B cell (primary cell): ENCODE measurements at regions not wholly inside any gene's neighbourhood (a gene's known extent, or its start where the extent isn't known, plus 50 kb on each side); places are given as distances from the start of the nearest gene placed in this dataset.

Source experiments
- ATAC-seq: fragments of 200-7000 bp; cut with Tn5 transposase; one replicate; pipeline ENCODE4 v1.10.0; 2021; ENCODE audit warnings: low read depth, mild to moderate bottlenecking, moderate number of reproducible peaks, moderate library complexity
- CTCF ChIA-PET: fragments of 350-600 bp; sonication (Branson Sonifier 250); formaldehyde crosslinking; loops from one replicate; lab custom pipeline; 2021; ENCODE audit warnings: antibody characterized with exemption, inconsistent platforms; lab: Charles Lee
- POLR2A ChIA-PET: fragments of 350-600 bp; sonication (Branson Sonifier 250); formaldehyde crosslinking; loops from one replicate; lab custom pipeline; 2021; ENCODE audit warnings: antibody characterized with exemption; lab: Charles Lee
- DNase-seq: peaks from one replicate; pipeline ENCODE4 v3.0.0; 2013
- H2AFZ ChIP-seq: 2 replicates; pipeline ENCODE4 v1.6.1; 2012; ENCODE audit warnings: mild to moderate bottlenecking, low read depth, low read length; ENCODE audit not compliant: insufficient read depth, poor library complexity, severe bottlenecking
- H3K27ac ChIP-seq, 2 donors: 1 replicate in 1 of 2; 2 replicates in 1 of 2; pipeline ENCODE4 v1.5.1; 2012 to 2013; ENCODE audit warnings: low read length in 2 of 2, mild to moderate bottlenecking in 2 of 2, moderate library complexity in 1 of 2
- H3K27me3 ChIP-seq, 4 experiments: fragments of 200-600 bp in 1 of 4; sonication (generic) in 1 of 4; replicated peaks in 1 of 4; 1 replicate in 2 of 4; 2 replicates in 2 of 4; pipeline versions ENCODE4 v1.6.1 to v1.7.0; 2013 to 2016; ENCODE audit warnings: low read length in 3 of 4, mild to moderate bottlenecking in 2 of 4, mixed read lengths in 1 of 4, moderate library complexity in 1 of 4; ENCODE audit not compliant: insufficient read depth in 4 of 4, control insufficient read depth in 3 of 4; ENCODE audit errors: control extremely low read depth in 1 of 4
- H3K36me3 ChIP-seq, 2 experiments: replicated peaks in 1 of 2; 1 replicate in 1 of 2; 2 replicates in 1 of 2; pipeline versions ENCODE4 v1.6.1 to v1.7.1; 2013; ENCODE audit warnings: low read length in 1 of 2; ENCODE audit not compliant: insufficient read depth in 2 of 2, control insufficient read depth in 1 of 2; ENCODE audit errors: control extremely low read depth in 1 of 2, extremely low read depth in 1 of 2
- H3K4me1 ChIP-seq, 2 donors: fragments of 200-600 bp in 1 of 2; sonication (generic) in 1 of 2; 1 replicate in 1 of 2; 2 replicates in 1 of 2; pipeline versions ENCODE4 v1.5.1 to v1.6.1; 2013 to 2017; ENCODE audit warnings: low read length in 2 of 2; ENCODE audit not compliant: control insufficient read depth in 2 of 2, insufficient read depth in 2 of 2
- H3K4me2 ChIP-seq: replicated peaks from 2 replicates; pipeline ENCODE3; 2012; ENCODE audit warnings: mild to moderate bottlenecking, low read depth, low read length; ENCODE audit not compliant: poor library complexity, severe bottlenecking
- H3K4me3 ChIP-seq, 5 experiments: fragments of 200-600 bp in 1 of 5; sonication (generic) in 1 of 5; 1 replicate in 3 of 5; 2 replicates in 2 of 5; pipeline versions ENCODE4 v1.5.1 to v1.7.0; 2011 to 2016; ENCODE audit warnings: low read length in 4 of 5, mild to moderate bottlenecking in 4 of 5, low read depth in 2 of 5, control low read depth in 1 of 5, moderate library complexity in 1 of 5; ENCODE audit not compliant: insufficient read depth in 1 of 5; ENCODE audit errors: control extremely low read depth in 1 of 5, extremely low read depth in 1 of 5
- H3K79me2 ChIP-seq: fragments of 200-600 bp; sonication (generic); one replicate; pipeline ENCODE4 v1.6.0; 2016; ENCODE audit warnings: low read length; ENCODE audit not compliant: control insufficient read depth, insufficient read depth
- H3K9ac ChIP-seq: fragments of 200-600 bp; sonication (generic); 2 replicates; pipeline ENCODE4 v1.6.1; 2017; ENCODE audit warnings: mild to moderate bottlenecking, low read length, moderate library complexity
- H3K9me3 ChIP-seq, 3 donors: one replicate each; pipeline versions ENCODE4 v1.6.1 to v1.7.1; 2013; ENCODE audit warnings: low read length in 2 of 3; ENCODE audit not compliant: control insufficient read depth in 2 of 3, insufficient read depth in 1 of 3; ENCODE audit errors: control extremely low read depth in 1 of 3
- H4K20me1 ChIP-seq: 2 replicates; pipeline ENCODE4 v1.6.0; 2012; ENCODE audit warnings: mild to moderate bottlenecking, low read length; ENCODE audit not compliant: insufficient read depth, control insufficient read depth, poor library complexity, severe bottlenecking
- H3K27ac Mint-ChIP-seq: one replicate; pipeline ENCODE4 v1.8.0; 2021; ENCODE audit warnings: mixed read lengths
- H3K27me3 Mint-ChIP-seq: one replicate; pipeline ENCODE4 v1.8.0; 2021; ENCODE audit warnings: mixed read lengths
- H3K4me1 Mint-ChIP-seq: one replicate; pipeline ENCODE4 v1.8.0; 2021; ENCODE audit warnings: mixed read lengths
- H3K4me3 Mint-ChIP-seq: one replicate; pipeline ENCODE4 v1.8.0; 2021; ENCODE audit warnings: mixed read lengths
- H3K9me3 Mint-ChIP-seq: one replicate; pipeline ENCODE4 v1.8.0; 2022; ENCODE audit warnings: mixed read lengths; ENCODE audit not compliant: insufficient read depth
- EZH2 ChIP-seq: IDR thresholded peaks from 2 replicates; pipeline ENCODE4 v1.6.1; 2012; ENCODE audit warnings: borderline replicate concordance, low read depth, mild to moderate bottlenecking, moderate library complexity, low read length; ENCODE audit not compliant: insufficient read depth, poor library complexity, severe bottlenecking
- WGBS: methylation state at CpG from one replicate; pipeline ENCODE4 v1.1.5; 2013; ENCODE audit warnings: missing lambda C conversion rate; ENCODE audit not compliant: insufficient coverage; 5-methylcytosine and 5-hydroxymethylcytosine counted together
- intact Hi-C: fragments of 100-400 bp; cut with micrococcal nuclease; formaldehyde crosslinking; loops from one replicate; pipeline ENCODE4 v1.10.0; 2022
- TF ChIP-seq, protein P1 (sequence below): fragments of 200-600 bp; IDR thresholded peaks from one replicate; pipeline ENCODE4 v1.8.0; 2022; ENCODE audit warnings: antibody characterized with exemption, mild to moderate bottlenecking

- Histone ChIP-seq H3K9ac (no peak overlapping the region), H3K27ac (no peak overlapping the region), H3K9me3 (no peaks in the 10 kb centered on the region), H3K4me1 (no peaks in the 10 kb centered on the region), H3K27me3 (no peaks in the 10 kb centered on the region), H3K4me2 (no peak overlapping the region), H4K20me1 (no peaks in the 10 kb centered on the region), H3K36me3 (no peaks in the 10 kb centered on the region), H3K79me2 (no peaks in the 10 kb centered on the region), H3K4me3 (no peak overlapping the region), H2AFZ (no peak overlapping the region)
- 100% methylated on average over 2 of the region's 4 CpGs for WGBS
- Mint-ChIP-seq H3K27me3 (no peaks in the 10 kb centered on the region), H3K4me1 (no peaks in the 10 kb centered on the region), H3K4me3 (no peak overlapping the region), H3K27ac (no peak overlapping the region), H3K9me3 (no peaks in the 10 kb centered on the region)
- CTCF ChIA-PET: no interaction called here
- ATAC-seq (no peak), DNase-seq (no peak)
- POLR2A ChIA-PET: no interaction called here
- TF ChIP-seq, protein P1, sequence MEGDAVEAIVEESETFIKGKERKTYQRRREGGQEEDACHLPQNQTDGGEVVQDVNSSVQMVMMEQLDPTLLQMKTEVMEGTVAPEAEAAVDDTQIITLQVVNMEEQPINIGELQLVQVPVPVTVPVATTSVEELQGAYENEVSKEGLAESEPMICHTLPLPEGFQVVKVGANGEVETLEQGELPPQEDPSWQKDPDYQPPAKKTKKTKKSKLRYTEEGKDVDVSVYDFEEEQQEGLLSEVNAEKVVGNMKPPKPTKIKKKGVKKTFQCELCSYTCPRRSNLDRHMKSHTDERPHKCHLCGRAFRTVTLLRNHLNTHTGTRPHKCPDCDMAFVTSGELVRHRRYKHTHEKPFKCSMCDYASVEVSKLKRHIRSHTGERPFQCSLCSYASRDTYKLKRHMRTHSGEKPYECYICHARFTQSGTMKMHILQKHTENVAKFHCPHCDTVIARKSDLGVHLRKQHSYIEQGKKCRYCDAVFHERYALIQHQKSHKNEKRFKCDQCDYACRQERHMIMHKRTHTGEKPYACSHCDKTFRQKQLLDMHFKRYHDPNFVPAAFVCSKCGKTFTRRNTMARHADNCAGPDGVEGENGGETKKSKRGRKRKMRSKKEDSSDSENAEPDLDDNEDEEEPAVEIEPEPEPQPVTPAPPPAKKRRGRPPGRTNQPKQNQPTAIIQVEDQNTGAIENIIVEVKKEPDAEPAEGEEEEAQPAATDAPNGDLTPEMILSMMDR: no peak
- no peak for TF ChIP-seq EZH2
- intact Hi-C loops: no loop called here
These were observed 289.5 kb upstream of the ALCAM start for GRCh38 chr3:105077060-105077822.

DNA sequence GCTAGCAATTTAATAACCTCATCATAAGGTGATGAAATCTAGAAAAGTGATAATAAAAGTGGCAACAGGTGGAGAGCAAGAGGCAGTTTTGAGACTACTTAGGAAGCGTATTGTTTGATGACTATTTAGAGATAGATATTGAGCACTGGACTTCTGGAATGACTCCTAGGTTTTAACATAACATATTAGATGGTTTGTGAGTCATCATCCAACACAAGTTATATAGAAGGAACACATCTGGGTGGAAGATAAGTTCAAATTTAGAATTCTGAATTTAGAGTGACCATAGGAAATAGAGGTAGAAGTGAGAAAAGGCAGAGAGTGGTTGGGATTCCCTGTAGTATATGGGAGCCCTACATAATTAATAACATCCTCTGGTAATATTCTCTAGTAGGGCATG is 282.8 kb upstream of the ALCAM start:
- no peaks in the 10 kb centered on the region for H3K79me2 ChIP-seq
- intact Hi-C loops: no loop called here
- H2AFZ ChIP-seq: no peak overlapping the region
- Mint-ChIP-seq H3K4me3 (no peak overlapping the region), H3K27ac (no peak overlapping the region), H3K4me1 (no peaks in the 10 kb centered on the region), H3K9me3 (no peaks in the 10 kb centered on the region), H3K27me3 (peaks cover 4% of the 10 kb centered on the region)
- POLR2A ChIA-PET: no interaction called here
- no peaks in the 10 kb centered on the region for H3K36me3 ChIP-seq
- no peak overlapping the region for H3K27ac ChIP-seq
- H3K27me3 ChIP-seq: no peaks in the 10 kb centered on the region
- H4K20me1 ChIP-seq: no peaks in the 10 kb centered on the region
- no peaks in the 10 kb centered on the region for H3K9me3 ChIP-seq
- CTCF ChIA-PET: no interaction called here
- TF ChIP-seq, protein P1: no peak
- TF ChIP-seq EZH2: no peak
- H3K4me3 ChIP-seq: no peak overlapping the region
- no peaks in the 10 kb centered on the region for H3K4me1 ChIP-seq
- no peak for ATAC-seq
- no peak overlapping the region for H3K9ac ChIP-seq
- WGBS: no CpG with 5 or more reads among the region's 1 CpG
- H3K4me2 ChIP-seq: no peak overlapping the region
- no peak for DNase-seq
